C4-2B (cell line): ENCODE measurements at regions not wholly inside any gene's neighbourhood (a gene's known extent, or its start where the extent isn't known, plus 50 kb on each side); places are given as distances from the start of the nearest gene placed in this dataset.

Source experiments
- H3K27ac ChIP-seq: fragments of 450-650 bp; 2 replicates; pipeline ENCODE4 v1.5.1; 2017
- ZFX ChIP-seq: fragments of 450-650 bp; IDR thresholded peaks from 2 replicates; pipeline ENCODE4 v1.6.1; 2017
- TF ChIP-seq, protein P1 (sequence below): fragments of 450-650 bp; conservative IDR thresholded peaks from 2 replicates; pipeline ENCODE4 v1.5.1; 2017; ENCODE audit warnings: mild to moderate bottlenecking

- no peak overlapping the region for H3K27ac ChIP-seq
- TF ChIP-seq, protein P1, sequence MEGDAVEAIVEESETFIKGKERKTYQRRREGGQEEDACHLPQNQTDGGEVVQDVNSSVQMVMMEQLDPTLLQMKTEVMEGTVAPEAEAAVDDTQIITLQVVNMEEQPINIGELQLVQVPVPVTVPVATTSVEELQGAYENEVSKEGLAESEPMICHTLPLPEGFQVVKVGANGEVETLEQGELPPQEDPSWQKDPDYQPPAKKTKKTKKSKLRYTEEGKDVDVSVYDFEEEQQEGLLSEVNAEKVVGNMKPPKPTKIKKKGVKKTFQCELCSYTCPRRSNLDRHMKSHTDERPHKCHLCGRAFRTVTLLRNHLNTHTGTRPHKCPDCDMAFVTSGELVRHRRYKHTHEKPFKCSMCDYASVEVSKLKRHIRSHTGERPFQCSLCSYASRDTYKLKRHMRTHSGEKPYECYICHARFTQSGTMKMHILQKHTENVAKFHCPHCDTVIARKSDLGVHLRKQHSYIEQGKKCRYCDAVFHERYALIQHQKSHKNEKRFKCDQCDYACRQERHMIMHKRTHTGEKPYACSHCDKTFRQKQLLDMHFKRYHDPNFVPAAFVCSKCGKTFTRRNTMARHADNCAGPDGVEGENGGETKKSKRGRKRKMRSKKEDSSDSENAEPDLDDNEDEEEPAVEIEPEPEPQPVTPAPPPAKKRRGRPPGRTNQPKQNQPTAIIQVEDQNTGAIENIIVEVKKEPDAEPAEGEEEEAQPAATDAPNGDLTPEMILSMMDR, result no peak
- TF ChIP-seq ZFX, result no peak
Measured at GRCh38 chr1:80633947-80634706, 1166.6 kb upstream of the ADGRL2 start.

DNA sequence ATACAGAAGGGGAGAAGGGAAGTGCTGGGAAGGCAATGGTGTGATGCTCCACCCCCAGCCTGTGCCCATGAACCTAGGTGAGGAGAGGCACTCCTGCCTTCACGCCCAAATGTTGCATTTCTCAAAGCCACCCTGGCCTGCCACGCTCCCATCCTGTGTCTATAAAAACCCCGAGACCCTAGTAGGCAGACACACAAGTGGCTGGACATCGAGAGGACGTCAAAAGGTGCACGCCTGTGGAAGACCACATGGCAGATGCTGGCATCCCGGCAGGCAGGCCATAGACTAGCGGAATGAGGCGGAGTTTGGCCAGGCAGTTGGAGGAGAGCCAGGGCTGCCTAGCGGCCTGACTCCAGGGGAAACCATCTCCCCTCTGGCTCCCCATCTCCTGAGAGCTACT lies 1168.5 kb upstream of the ADGRL2 start:
- H3K27ac ChIP-seq, result no peak overlapping the region
- TF ChIP-seq, protein P1, result no peak
- no peak for TF ChIP-seq ZFX

GRCh38 chr1:80629304-80629837 lies 1171.4 kb upstream of the ADGRL2 start:
- no peak overlapping the region for H3K27ac ChIP-seq
- TF ChIP-seq, protein P1, result no peak
- no peak for TF ChIP-seq ZFX

- H3K27ac ChIP-seq, result no peak overlapping the region
- TF ChIP-seq ZFX, result no peak
- TF ChIP-seq, protein P1, result no peak
Measured at GRCh38 chr1:80624682-80625081, 1176.1 kb upstream of the ADGRL2 start.

- TF ChIP-seq, protein P1, result no peak
- no peak for TF ChIP-seq ZFX
- no peak overlapping the region for H3K27ac ChIP-seq
Measured at GRCh38 chr1:80607064-80607463, 1193.7 kb upstream of the ADGRL2 start.

- peak overlapping the region; percentile 84 for H3K27ac ChIP-seq
- TF ChIP-seq ZFX, result no peak
- TF ChIP-seq, protein P1, result no peak
Measured at GRCh38 chr1:80594013-80594412, 1206.7 kb upstream of the ADGRL2 start.

- TF ChIP-seq ZFX, result no peak
- TF ChIP-seq, protein P1, result no peak
Measured at GRCh38 chr1:80593197-80593596, 1207.5 kb upstream of the ADGRL2 start.

More at GRCh38 chr1:80593197-80593596, 1207.5 kb upstream of the ADGRL2 start:
- peak overlapping the region; percentile 84; the same call in 1 of the 2 replicates for H3K27ac ChIP-seq
